SK-N-SH treated with all-trans-retinoic acid at 6 μM for 48 hours (cell line): ENCODE measurements at regions not wholly inside any gene's neighbourhood (a gene's known extent, or its start where the extent isn't known, plus 50 kb on each side); places are given as distances from the start of the nearest gene placed in this dataset.

Experiments
- ARNTL ChIP-seq: fragments of 450-650 bp; formaldehyde crosslinking; IDR thresholded peaks from 2 replicates; pipeline ENCODE4 v1.5.0; 2020; ENCODE audit warnings: low read depth, mild to moderate bottlenecking, moderate library complexity, borderline replicate concordance
- BACH2 ChIP-seq: fragments of 250-450 bp; sonication (Bioruptor Pico); IDR thresholded peaks from 2 replicates; pipeline ENCODE4 v1.9.0; 2021; ENCODE audit warnings: mild to moderate bottlenecking, borderline replicate concordance
- CREB5 ChIP-seq: fragments of 250-450 bp; sonication (Bioruptor Pico); IDR thresholded peaks from 2 replicates; pipeline ENCODE4 v1.5.1; 2020; ENCODE audit warnings: low read depth, mild to moderate bottlenecking, moderate library complexity
- ESRRG ChIP-seq: fragments of 250-450 bp; sonication (Bioruptor Pico); IDR thresholded peaks from 2 replicates; pipeline ENCODE4 v1.6.1; 2021; ENCODE audit warnings: mild to moderate bottlenecking
- GLIS3 ChIP-seq: fragments of 250-450 bp; sonication (Bioruptor Pico); IDR thresholded peaks from 2 replicates; pipeline ENCODE4 v1.5.0; 2020; ENCODE audit warnings: mild to moderate bottlenecking, moderate library complexity
- PATZ1 ChIP-seq: fragments of 250-450 bp; sonication (Bioruptor Pico); IDR thresholded peaks from 2 replicates; pipeline ENCODE4 v1.8.0; 2020; ENCODE audit warnings: mild to moderate bottlenecking, moderate library complexity, borderline replicate concordance
- POU6F1 ChIP-seq: fragments of 250-450 bp; sonication (Bioruptor Pico); IDR thresholded peaks from 2 replicates; pipeline ENCODE4 v1.8.0; 2021; ENCODE audit warnings: low read depth, mild to moderate bottlenecking, moderate library complexity, borderline replicate concordance
- PPARA ChIP-seq: fragments of 250-450 bp; sonication (Bioruptor Pico); IDR thresholded peaks from 2 replicates; pipeline ENCODE4 v1.5.0; 2020; ENCODE audit warnings: mild to moderate bottlenecking, borderline replicate concordance
- RARB ChIP-seq: fragments of 250-450 bp; sonication (Bioruptor Pico); IDR thresholded peaks from 2 replicates; pipeline ENCODE4 v1.8.0; 2021; ENCODE audit warnings: mild to moderate bottlenecking, moderate library complexity
- SNAI2 ChIP-seq: fragments of 250-450 bp; sonication (Bioruptor Pico); IDR thresholded peaks from 2 replicates; pipeline ENCODE4 v1.5.0; 2020; ENCODE audit warnings: mild to moderate bottlenecking, moderate library complexity
- TSHZ2 ChIP-seq: fragments of 250-450 bp; sonication (Bioruptor Pico); IDR thresholded peaks from 2 replicates; pipeline ENCODE4 v1.5.0; 2020; ENCODE audit warnings: mild to moderate bottlenecking, moderate library complexity
- ZFP3 ChIP-seq: fragments of 250-450 bp; sonication (Bioruptor Pico); IDR thresholded peaks from 2 replicates; pipeline ENCODE4 v1.5.0; 2020; ENCODE audit warnings: mild to moderate bottlenecking, moderate library complexity
- ZFP30 ChIP-seq: fragments of 450-650 bp; formaldehyde crosslinking; IDR thresholded peaks from 2 replicates; pipeline ENCODE4 v1.5.0; 2022; ENCODE audit warnings: mild to moderate bottlenecking, moderate library complexity
- ZNF70 ChIP-seq: fragments of 450-650 bp; formaldehyde crosslinking; IDR thresholded peaks from 2 replicates; pipeline ENCODE4 v1.5.0; 2020; ENCODE audit warnings: mild to moderate bottlenecking, moderate library complexity

GRCh38 chr16:85428168-85428898 is 184.8 kb upstream of the GSE1 start:
- TF ChIP-seq POU6F1, result no peak
- TF ChIP-seq SNAI2 (CRISPR knock-in tag), result no peak
- no peak for TF ChIP-seq ZFP3 (CRISPR knock-in tag)
- TF ChIP-seq PATZ1, result no peak
- TF ChIP-seq ZNF70 (CRISPR knock-in tag), result no peak
- TF ChIP-seq ESRRG (CRISPR knock-in tag), result no peak
- TF ChIP-seq PPARA (CRISPR knock-in tag), result no peak
- TF ChIP-seq TSHZ2, result no peak
- no peak for TF ChIP-seq RARB
- TF ChIP-seq BACH2, result no peak
- TF ChIP-seq GLIS3 (CRISPR knock-in tag), result no peak
- TF ChIP-seq ARNTL (CRISPR knock-in tag), result no peak
- no peak for TF ChIP-seq CREB5 (CRISPR knock-in tag)
- TF ChIP-seq ZFP30, result no peak
